ENCODE measurements at regions not wholly inside any gene's neighbourhood (a gene's known extent, or its start where the extent isn't known, plus 50 kb on each side); places are given as distances from the start of the nearest gene placed in this dataset.
"Not testable (repeated sequence)": the region's sequence is repeated elsewhere in the genome, so short reads cannot be mapped to it uniquely, and the experiment has no call there.

DNA sequence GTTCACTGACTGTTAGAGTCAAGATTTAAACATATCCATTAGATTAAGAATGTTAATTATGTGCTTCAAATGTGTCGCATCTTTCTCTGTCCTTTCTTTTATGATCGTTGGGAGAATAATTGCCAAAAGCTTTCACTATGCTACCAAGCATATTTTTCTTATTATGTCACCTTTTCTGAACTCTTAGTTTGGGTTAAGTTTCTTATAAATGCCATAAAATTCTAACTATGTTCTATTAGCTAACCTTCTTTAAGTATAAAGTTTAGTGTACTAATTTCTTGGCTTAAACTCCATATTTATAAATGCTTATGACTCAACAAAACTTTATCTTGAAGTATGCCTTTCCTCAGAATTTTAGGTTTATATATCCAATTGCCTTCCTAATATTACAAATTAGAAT, 1759.4 kb downstream of the PCDH9 start:
- no peak for DNase-seq

DNA sequence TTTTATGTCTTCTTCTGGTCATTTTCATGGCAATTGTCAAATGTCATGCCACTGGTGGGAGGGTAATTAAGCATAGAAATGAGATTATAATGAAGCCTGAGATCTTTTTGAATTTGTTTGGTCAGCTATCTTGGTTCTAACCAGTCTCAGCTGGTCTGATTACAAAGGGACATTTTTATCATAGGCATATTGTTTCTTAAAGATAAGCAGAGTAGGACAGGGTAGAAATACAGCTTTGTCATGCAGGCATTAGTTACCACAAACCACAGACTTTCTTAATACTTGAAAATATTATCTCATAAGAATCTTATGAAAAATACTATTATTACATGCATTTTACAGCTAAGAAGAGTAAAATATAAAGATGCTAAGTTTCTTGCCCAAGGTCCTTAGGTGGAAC, 1761.5 kb downstream of the PCDH9 start:
- no peak for DNase-seq

DNA sequence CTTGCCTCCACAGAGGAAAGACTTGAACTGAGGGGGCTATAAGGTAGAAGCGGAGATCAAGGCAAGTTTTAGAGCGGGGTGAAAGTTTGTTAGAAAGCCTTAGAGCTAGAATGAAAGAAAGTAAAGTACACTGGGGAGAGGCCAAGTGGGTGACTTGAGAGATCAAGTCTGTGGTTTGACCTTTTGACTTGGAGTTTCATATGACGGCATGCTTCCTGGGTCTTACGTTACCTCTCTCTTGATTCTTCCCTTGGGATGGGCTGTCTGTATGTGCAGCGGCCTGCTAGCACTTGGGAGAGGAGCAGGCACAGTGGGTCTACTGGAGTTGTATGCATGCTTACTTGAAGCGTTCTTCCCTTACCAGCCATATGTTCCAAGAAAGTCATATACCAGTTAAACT, 1768.5 kb downstream of the PCDH9 start:
- no peak for DNase-seq

DNA sequence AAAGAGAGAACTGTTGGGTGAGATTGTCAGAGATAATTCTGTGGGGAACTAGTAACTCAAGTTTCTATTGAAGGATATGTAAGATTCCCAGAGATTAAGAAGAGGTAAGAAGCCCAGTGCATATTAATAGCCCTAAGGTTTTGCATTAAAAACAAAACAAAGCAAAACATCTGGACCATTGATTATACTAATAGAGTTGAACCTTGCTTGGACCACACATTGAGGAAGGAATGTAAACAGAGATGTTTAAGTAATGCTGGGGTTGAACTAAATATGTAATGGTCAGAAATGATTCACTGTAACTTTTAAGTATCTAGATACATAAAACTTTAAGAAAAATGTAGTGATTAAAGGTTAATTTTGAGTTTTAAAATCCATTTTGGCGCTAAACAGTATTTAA, 1770.0 kb downstream of the PCDH9 start:
- no peak for DNase-seq

DNA sequence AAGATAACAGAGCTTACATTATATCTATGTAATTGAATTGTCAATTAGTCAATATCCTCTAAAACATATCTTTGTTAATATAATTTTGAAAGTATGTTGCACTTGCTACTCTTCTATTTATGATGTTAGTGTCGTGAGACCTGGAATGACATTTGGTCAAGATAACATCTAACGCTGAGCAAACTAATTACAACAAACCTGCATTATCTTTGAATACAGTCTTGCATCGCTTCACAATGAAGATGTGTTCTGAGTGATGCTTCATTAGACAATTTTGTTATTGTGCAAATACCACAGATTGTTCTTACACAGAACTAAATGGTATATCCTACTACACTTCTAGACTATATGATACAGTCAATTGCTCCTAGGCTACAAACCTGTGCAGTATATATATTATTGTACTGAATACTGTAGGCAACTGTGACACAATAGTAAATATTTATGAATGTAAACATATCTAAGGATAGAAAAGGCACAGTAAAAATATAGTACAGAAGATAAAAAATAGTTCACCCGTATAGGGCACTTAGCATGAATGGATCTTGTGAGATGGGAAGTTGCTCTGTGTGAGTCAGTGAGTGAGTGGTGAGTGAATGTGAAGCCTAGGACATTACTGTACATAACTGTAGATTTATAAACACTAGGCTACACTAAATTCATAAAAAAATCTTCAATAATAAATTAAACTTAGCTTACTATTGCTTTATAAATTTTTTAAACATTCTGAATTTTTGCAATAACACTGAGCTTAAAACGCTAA, 1773.8 kb downstream of the PCDH9 start:
- no peak for DNase-seq

DNA sequence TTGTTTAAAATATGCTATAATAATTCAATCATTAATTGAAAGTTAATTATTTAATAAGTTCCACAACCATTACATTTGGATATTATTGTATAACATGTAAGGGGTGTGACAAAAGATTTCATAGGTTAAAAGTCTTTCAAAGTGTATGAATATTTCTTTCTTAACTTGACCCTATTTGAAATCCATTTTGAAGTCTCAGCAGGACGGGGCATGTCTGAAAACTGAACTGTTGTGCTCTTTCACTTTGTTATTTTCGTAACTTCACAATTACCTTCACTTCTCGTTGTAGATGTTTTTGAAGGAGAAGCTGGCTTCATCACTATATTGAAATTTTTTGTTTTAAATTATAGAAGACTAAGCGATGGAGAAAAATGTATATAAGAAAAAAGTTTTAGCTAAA, 1775.7 kb downstream of the PCDH9 start:
- no peak for DNase-seq

DNA sequence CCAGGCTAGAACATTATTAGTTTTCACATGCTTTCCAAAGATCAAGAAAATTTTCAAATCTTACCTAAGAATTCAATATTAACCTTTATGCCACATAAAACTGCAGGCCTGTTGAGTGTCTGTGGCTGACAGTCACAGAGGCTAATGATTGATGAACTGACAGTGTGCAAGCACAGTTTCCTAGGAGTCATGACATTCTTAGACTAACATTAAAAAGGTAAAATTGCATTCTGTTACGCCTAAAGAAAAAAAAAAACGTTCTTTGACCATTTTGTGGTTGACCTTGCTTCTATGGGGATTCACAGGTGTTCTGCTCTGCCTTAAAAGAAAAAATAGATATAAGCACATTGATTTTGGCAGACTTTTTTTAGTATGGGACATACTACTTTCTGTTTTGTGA, 1776.2 kb downstream of the PCDH9 start:
- DNase-seq: no peak

DNA sequence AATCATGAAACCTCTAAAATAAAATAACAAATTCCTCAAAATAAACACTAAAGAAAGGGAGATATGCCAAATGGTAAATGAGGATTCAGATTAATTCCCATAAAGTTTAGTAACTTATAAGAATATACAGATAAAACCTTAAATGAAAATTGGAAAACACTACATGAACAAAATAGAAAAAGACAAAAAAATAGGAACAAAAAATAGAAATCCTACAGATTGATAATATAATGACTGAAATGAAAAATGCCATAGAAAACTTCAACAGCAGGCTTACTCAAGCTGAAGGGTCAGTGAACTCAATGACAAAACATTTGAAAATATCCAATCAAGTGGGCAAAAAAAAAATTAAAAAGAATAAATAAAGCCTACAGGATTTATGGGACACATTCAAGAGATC, 1784.8 kb downstream of the PCDH9 start:
- DNase-seq: no peak

DNA sequence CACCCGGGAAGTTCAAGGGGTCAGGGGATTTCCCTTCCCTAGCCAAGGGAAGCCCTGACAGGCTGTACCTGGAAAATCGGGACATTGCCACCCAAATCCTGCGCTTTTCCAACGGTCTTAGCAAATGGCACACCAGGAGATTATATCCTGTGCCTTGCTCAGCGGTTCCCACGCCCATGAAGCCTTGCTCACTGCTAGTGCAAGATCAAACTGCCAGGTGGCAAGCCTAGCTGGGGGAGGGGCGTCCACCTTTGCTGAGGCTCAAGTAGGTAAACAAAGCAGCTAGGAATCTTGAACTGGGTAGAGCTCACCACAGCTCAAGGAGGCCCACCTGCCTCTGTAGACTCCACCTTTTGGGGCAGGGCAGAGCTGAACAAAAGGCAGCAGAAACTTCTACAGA, 1794.5 kb downstream of the PCDH9 start:
- DNase-seq: no peak

DNA sequence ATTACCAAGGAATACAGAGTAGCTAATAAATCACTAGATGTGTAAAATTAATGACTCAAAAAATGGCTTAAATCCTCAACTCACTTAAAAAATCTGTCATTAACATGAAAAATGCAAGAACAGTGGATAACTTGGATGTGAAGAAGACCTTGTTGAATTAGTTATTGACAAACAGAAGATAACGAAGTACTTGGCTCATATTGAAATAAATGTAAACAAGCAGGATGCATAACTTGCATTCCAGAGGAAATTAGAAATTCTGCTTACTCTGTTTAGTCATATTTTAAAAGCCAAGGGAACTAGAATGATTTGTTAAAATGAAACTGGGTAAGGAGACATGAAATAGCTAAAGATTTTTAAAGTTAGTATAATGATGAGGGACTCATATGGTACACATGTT, 1812.2 kb downstream of the PCDH9 start:
- DNase-seq: no peak

DNA sequence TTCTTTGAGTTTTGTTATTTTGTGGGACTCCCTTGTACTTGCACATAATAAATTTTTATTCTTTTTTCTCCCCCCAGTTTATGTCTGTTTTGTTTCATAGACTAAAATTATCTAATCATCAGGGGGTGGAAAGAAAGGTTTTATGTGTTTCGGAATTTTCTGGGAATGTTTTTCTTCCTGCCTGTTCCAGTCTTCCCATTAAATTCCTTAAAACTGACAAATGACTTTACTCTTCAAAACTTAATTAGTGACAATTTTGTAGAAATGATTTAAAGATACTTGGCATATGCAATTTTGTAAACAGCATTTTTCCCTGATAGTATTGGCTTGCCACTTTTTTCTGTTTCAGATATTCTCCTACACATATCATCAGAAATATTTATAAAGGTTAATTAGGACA, 1813.4 kb downstream of the PCDH9 start:
- no peak for DNase-seq

DNA sequence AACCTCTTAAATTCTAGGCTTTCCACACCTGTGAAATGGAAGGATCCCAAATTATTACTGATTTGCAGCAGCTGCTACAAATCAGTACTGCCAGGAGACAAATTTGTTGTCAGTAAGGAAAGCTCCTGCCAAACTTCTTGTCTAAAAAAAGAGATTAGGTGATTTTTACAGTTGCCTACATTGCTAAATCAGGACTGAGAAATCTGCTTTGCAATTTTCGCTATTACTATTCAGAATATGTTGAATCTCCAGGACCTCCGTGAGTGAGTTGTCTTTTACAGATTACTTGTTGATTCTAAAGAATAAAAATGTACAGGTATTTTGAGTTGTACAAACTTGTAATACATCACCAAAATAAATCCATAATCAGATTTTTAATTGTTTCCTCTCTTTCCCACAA, 1815.9 kb downstream of the PCDH9 start:
- no peak for DNase-seq

DNA sequence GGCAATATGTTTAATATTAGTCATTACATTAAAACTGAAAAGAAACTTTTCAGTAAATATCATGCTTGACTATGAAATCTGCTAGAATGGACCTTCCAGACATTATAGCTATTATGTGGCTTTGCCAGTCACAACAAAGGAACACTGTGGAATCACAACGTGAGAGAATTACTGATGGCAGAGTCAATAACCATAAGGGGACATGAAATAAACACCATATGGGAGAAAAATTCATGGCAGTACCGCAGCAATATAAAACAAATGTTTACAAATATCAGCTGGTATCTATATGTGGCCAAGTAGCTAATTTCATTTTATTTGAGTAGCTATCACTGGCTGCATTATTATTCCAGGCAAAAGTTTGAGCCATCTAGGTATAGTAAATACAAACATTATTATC, 1818.6 kb downstream of the PCDH9 start:
- DNase-seq: no peak

DNA sequence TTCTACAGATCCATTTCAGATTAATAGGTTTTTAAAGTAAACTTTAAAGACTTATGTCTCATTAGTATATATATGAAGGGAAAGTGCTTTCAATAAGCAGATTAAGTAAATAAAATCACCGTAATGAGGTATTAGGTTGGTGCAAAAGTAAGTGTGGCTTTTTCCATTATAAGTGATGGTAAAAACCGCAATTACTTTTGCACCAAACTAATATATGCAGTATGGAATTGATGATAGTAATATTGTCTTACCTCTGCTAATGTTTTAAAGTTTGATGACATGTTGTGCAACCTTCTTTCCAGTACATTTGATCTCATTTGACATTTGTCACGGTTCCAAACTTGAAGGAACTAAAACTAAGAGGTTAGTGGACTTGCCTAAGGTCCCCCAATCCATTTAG, 1819.3 kb downstream of the PCDH9 start:
- DNase-seq: no peak

DNA sequence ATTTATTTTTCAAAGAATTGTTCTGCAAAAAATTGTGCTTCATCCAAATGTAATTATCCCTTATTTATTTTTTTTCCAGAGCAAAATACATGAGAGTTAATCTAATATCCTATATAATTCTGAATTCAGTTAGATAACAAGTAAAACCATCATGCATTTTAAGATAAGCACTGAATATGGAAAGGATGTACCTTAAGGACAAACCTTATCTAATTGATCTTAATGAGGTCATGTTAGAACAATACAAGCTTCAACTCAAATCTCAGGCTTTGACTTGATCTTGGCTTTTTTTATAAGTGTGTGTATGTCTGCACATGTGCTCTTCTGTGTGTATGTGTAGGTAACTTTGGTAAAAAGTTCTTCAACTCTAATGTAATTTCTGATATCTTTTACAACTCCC, 1828.8 kb downstream of the PCDH9 start:
- DNase-seq: no peak

DNA sequence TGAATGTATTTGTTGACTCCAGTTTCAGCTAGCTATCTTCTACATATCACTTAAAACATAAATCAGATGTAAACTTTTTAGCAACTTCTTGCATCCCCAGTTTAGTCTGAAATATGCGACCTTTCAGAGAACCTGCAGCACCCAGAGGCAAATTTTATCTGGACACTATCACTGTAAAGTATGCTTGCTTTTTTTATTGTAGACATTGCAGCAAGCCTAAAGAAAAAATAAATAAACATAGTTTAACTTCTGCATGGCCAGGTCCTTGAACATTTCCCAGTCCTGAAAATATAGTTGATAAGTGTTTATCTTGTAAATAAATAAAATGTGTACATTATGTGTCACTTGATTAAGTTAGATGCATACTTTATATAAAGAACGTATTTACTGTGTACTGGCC, 1829.4 kb downstream of the PCDH9 start:
- DNase-seq: no peak

DNA sequence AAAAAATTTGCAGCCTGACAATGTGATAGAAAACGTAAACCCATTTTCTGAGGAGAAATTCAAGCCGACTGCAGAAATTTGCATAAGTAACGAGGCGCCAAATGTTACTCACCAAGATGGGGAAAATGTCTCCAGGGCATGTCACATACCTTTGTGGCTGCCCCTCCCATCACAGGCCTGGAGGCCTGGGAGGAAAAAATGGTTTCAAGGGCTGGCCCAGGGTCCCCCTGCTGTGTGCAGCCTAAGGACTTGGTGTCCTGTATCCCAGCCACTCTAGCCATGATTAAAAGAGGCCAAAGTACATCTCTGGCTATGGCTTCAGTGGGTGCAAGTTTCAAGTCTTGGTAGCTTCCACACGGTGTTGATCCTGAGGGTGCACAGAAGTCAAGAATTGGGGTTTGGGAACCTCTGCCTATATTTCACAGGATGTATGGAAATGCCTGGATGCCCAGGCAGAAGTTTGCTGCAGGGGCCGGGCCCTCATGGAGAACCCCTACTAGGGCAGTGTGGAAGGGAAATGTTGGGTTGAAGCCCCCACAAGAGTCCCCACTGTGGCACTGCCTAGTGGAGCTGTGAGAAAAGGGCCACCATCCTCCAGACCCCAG, 1842.3 kb downstream of the PCDH9 start:
- DNase-seq: no peak

DNA sequence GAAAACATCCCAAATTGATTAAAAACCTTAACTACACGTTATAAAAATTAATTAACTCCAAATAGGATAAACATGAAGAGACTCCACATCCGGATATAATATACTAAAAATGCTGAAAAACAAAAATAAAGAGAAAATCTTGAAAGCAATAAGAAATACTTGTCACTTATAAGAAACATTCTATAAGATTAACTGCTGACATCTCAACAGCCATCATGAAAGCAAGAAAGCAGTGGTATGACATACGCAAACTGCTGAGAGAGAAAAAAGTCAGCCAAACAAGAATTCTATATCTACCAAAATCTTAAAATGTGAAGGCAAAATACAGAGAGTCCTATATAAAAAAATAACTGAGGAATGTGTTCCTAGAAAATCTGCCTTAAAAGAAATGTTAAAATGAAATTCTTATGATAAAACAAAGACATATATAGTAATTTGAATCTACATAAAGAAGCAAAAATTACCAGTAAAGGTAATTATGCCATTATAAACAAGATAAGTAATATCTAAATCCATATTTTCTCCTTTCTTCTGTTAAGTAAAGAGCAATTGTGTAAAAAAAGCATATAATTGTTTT, 1851.1 kb downstream of the PCDH9 start:
- no peak for DNase-seq

DNA sequence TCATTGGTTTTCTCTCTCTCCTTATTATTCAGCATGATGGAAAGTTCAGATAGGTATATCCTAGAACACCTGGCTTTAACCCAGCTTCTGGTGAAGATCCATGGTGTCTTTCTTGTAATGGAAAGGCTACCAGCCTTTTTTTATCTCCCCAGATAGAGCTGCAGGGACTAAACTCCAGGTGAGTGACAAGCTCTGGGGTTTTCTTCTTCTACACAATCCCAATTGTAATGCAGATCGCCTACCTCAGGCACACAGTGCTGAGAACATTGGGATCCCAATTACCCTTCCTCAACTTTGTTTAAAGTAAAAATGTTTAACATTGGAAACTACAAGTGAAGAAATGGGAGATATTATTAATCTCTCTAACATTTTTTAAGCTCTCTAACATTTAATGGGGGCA, 1851.7 kb downstream of the PCDH9 start:
- no peak for DNase-seq

DNA sequence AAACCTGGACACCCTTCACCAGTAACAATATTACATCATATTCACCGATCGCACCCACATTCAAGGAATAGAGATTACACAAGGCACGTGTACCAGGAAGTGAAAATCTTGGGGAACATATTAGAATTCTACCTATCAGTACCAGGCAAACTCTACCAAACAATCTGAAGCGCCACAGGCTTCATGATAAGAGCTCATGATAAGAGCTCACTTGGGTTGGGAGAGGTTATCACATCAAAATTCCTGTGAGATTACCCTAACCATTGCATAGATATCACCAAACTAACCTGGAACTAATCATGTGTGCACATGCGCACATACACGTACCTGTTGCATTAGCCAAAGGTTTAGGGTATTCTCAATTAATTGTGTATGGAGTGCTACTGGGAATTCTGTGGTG, 1861.3 kb downstream of the PCDH9 start:
- DNase-seq: no peak

DNA sequence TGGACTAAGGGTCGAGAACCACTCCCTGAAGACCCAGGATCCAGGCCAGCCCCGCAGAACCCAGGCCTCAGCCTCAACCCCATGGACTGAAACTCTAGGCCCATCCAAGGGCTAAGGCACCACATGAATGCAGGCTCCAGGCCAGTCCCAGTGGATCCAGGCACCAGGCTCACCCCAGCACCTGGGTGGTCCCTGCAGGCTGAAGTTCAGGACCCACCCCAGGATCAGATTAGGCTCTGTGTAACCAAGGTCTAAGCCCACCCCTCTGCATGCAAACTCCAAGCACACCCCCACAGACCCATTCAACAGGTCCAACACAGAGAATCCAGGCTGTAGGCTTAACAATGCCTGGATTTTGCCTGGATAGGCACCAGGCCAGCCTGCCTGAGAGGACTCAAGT, 1876.2 kb downstream of the PCDH9 start:
- no peak for DNase-seq

DNA sequence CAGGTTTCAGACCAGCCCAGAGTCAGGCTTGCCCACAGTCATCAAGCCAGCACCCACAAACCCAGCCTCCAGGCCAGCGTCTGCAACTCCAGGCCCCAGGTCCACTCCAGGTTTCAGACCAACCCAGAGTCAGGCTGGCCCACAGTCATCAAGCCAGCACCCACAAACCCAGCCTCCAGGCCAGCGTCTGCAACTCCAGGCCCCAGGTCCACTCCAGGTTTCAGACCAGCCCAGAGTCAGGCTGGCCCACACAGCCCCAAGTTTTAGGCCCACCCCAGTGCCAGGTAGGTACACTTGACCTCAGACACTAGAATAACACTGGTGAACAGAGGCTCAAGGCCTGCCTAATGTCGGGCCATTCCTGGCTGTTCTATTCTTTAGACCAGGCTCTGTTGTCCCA, 1877.0 kb downstream of the PCDH9 start:
- DNase-seq: not testable (repeated sequence)

DNA sequence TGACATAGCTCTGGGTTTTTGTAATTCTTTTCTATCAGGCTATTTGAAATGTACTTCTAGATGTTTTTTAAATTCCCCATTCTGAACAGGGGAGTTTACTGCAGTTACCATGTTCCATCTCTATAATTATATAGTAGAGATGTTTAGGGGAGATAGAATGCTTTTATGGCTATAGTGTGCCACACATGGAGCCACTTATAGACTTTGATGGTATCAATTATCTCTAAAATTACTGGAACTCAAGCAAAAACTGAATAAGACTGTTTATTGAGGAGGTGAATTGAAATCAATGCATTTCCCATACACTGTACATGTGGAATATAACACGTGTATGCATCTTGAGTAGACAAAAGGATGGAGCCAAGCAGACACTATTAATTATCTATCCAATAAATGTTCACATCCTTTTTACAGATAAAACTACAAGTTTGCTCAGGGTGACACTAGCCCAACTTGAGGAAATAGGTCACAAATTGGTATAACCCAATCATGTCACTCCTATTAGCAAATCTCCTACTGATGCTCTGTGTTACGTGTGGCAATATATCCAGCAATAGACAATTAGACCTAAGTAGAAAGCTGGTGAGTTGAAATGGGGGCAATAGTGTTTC, 1882.6 kb downstream of the PCDH9 start:
- no peak for DNase-seq

All from NCI-H524 treated with DMSO at 0.1 percent for 48 hours (cell line).